H4 (cell line): ENCODE measurements at regions not wholly inside any gene's neighbourhood (a gene's known extent, or its start where the extent isn't known, plus 50 kb on each side); places are given as distances from the start of the nearest gene placed in this dataset.
A peak's percentile ranks its signal among the peaks of the same experiment; 100 is the strongest.

ENCODE experiments used
- DNase-seq: peaks from one replicate; pipeline ENCODE4 v3.0.0-alpha.2; 2015; ENCODE audit warnings: low spot score

- DNase-seq, result no peak
Observed at GRCh38 chr16:74232806-74233465, 63.7 kb upstream of the PSMD7 start.

GRCh38 chr16:74230126-74230525, 66.5 kb upstream of the PSMD7 start:
- no peak for DNase-seq

- no peak for DNase-seq
Observed at GRCh38 chr16:74226338-74226954, 70.2 kb upstream of the PSMD7 start.

GRCh38 chr16:74224828-74225612, 71.6 kb upstream of the PSMD7 start:
- no peak for DNase-seq

GRCh38 chr16:74221828-74222227, 74.8 kb upstream of the PSMD7 start:
- DNase-seq, result no peak

- no peak for DNase-seq
Observed at GRCh38 chr16:74219706-74220105, 76.9 kb upstream of the PSMD7 start.

- no peak for DNase-seq
Observed at GRCh38 chr16:74218871-74219270, 77.7 kb upstream of the PSMD7 start.

GRCh38 chr16:74216319-74216718, 80.3 kb upstream of the PSMD7 start:
- peak; percentile 11 for DNase-seq

GRCh38 chr16:74215249-74215648, 81.4 kb upstream of the PSMD7 start:
- DNase-seq, result no peak

GRCh38 chr16:74213372-74213771, 83.2 kb upstream of the PSMD7 start:
- DNase-seq, result no peak

- DNase-seq, result no peak
Observed at GRCh38 chr16:74210245-74210644, 86.4 kb upstream of the PSMD7 start.

GRCh38 chr16:74202009-74202408, 94.6 kb upstream of the PSMD7 start:
- DNase-seq, result no peak

- no peak for DNase-seq
Observed at GRCh38 chr16:74201576-74201975, 95.0 kb upstream of the PSMD7 start.

GRCh38 chr16:74200921-74201320, 95.7 kb upstream of the PSMD7 start:
- DNase-seq, result no peak

GRCh38 chr16:74199842-74200124, 96.8 kb upstream of the PSMD7 start:
- no peak for DNase-seq

- DNase-seq, result no peak
Observed at GRCh38 chr16:74199066-74199841, 97.4 kb upstream of the PSMD7 start.

GRCh38 chr16:74192281-74192797, 104.3 kb upstream of the PSMD7 start:
- DNase-seq, result no peak

GRCh38 chr16:74190292-74190691, 106.3 kb upstream of the PSMD7 start:
- no peak for DNase-seq

GRCh38 chr16:74188856-74189255, 107.8 kb upstream of the PSMD7 start:
- DNase-seq, result no peak

GRCh38 chr16:74186561-74186971, 110.0 kb upstream of the PSMD7 start:
- no peak for DNase-seq

- DNase-seq, result no peak
Observed at GRCh38 chr16:74184839-74185238, 111.8 kb upstream of the PSMD7 start.
